H1 (cell line): ENCODE measurements at regions not wholly inside any gene's neighbourhood (a gene's known extent, or its start where the extent isn't known, plus 50 kb on each side); places are given as distances from the start of the nearest gene placed in this dataset.

Experiments used
- BACH1 ChIP-seq: IDR thresholded peaks from 2 replicates; pipeline ENCODE4 v1.6.1; 2012; ENCODE audit warnings: low read length, improper control_type of control experiment
- CBX5 ChIP-seq: fragments of 300-800, 300-1000 bp; sonication (generic); IDR thresholded peaks from 2 replicates; pipeline ENCODE4 v1.7.1; 2016; ENCODE audit warnings: antibody characterized with exemption, low read length, low read depth
- CTCF ChIP-seq, 3 experiments: IDR thresholded peaks; 1 replicate in 2 of 3; 2 replicates in 1 of 3; pipeline versions ENCODE4 v1.5.1 to v1.6.1; 2011; ENCODE audit warnings: low read length in 3 of 3, mild to moderate bottlenecking in 3 of 3, inconsistent platforms in 2 of 3, low read depth in 1 of 3, moderate library complexity in 1 of 3; ENCODE audit not compliant: insufficient read depth in 1 of 3; ENCODE audit errors: control extremely low read depth in 1 of 3
- PHF8 ChIP-seq: fragments of 200-600 bp; sonication (generic); conservative IDR thresholded peaks from 2 replicates; pipeline ENCODE4 v1.7.1; 2012; ENCODE audit warnings: low read depth, mild to moderate bottlenecking, inconsistent platforms, low read length, moderate library complexity
- POLR2A ChIP-seq, 2 experiments: IDR thresholded peaks; 1 replicate in 1 of 2; 2 replicates in 1 of 2; pipeline ENCODE4 v1.6.1; 2011; ENCODE audit warnings: low read depth in 2 of 2, low read length in 2 of 2, mild to moderate bottlenecking in 2 of 2; ENCODE audit errors: control extremely low read depth in 1 of 2
- SIX5 ChIP-seq: IDR thresholded peaks from 2 replicates; pipeline ENCODE4 v1.6.1; 2011; ENCODE audit warnings: mild to moderate bottlenecking, low read depth, low read length
- TEAD4 ChIP-seq: IDR thresholded peaks from 2 replicates; pipeline ENCODE4 v1.6.1; 2012; ENCODE audit warnings: low read depth, low read length, inconsistent platforms, mixed read lengths

- TF ChIP-seq CBX5 (no peak), BACH1 (no peak), CTCF (IDR thresholded peaks at IDR 0.05; ENCODE audit: control extremely low read depth in 1 of 3, insufficient read depth in 1 of 3, low read depth in 1 of 3, low read length in 3 of 3) (no peak), PHF8 (no peak), TEAD4 (no peak), SIX5 (no peak), POLR2A (IDR thresholded peaks at IDR 0.05; ENCODE audit: control extremely low read depth in 1 of 2, low read depth in 2 of 2, low read length in 2 of 2) (no peak)
Observed at GRCh38 chr2:187129306-187129705, 280.3 kb upstream of the ZSWIM2 start.
